ENCODE measurements at regions not wholly inside any gene's neighbourhood (a gene's known extent, or its start where the extent isn't known, plus 50 kb on each side); places are given as distances from the start of the nearest gene placed in this dataset.

- H3K4me1 Mint-ChIP-seq (ENCODE audit: low read depth in 2 of 2), result peaks cover 0 to 2% of the 10 kb centered on the region in 2 donors
- H3K36me3 Mint-ChIP-seq (ENCODE audit: insufficient read depth), result no peaks in the 10 kb centered on the region
- peaks cover 33 to 95% of the 10 kb centered on the region in 2 donors for H3K27me3 Mint-ChIP-seq
- H3K4me3 Mint-ChIP-seq, result no peak overlapping the region
- no peaks in the 10 kb centered on the region for H3K9me3 Mint-ChIP-seq
- DNase-seq (no peak), ATAC-seq (replicated peaks) (no peak)
- no peak overlapping the region for H3K27ac Mint-ChIP-seq
Measured at GRCh38 chr17:79291391-79291790, 216.8 kb downstream of the ENGASE start.

DNA sequence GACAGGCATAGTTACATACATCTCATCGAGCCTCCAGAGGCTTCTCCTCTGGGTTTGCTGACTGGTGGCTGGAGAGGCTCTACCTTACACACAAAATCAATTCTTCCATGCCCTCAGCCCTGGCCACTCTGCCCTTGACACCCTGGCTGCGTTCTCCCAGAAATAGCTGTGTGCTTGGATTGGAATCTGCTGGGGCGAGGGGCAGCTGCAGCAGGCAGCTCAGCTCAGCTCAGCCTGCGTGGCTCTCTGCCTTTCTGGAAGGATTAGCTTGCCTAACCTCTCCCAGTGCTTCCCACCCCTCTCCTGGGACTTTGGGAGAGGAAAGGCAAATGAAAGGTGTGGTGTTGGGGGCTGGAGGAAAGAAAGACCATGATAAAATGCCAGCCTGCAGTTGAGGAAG is 216.1 kb downstream of the ENGASE start:
- H3K9me3 Mint-ChIP-seq, result no peaks in the 10 kb centered on the region
- no peak overlapping the region for H3K27ac Mint-ChIP-seq
- peaks cover 0 to 2% of the 10 kb centered on the region in 2 donors for H3K4me1 Mint-ChIP-seq (ENCODE audit: low read depth in 2 of 2)
- DNase-seq, result no peak
- peaks cover 31 to 96% of the 10 kb centered on the region in 2 donors for H3K27me3 Mint-ChIP-seq
- no peak for ATAC-seq (replicated peaks)
- H3K4me3 Mint-ChIP-seq, result no peak overlapping the region
- no peaks in the 10 kb centered on the region for H3K36me3 Mint-ChIP-seq (ENCODE audit: insufficient read depth)

DNA sequence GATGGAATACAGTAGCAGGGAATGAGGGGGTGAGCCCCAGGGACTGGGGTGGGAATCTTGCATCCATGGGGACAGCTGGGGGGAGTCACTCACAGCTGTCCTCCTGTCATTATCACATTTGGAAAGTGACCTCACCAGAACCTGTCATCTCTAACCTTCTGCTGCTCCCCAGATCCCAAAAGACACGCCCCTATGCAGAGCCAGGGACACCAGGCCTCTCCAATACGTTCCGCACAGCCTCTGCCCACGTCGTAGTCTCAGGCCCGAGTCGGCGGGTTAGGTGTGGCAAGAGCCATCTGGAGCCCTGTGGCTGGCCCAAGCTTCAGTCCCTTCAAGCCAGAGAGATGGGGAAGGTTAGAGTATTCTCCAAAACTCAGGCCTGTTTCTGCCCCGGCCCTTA is 214.3 kb downstream of the ENGASE start:
- ATAC-seq (replicated peaks), result no peak
- DNase-seq, result no peak
- Mint-ChIP-seq H3K27ac (no peak overlapping the region), H3K36me3 (ENCODE audit: insufficient read depth) (no peaks in the 10 kb centered on the region), H3K9me3 (no peaks in the 10 kb centered on the region), H3K4me1 (ENCODE audit: low read depth in 2 of 2) (no peaks in the 10 kb centered on the region), H3K4me3 (no peak overlapping the region), H3K27me3 (peaks cover 31 to 96% of the 10 kb centered on the region in 2 donors)

GRCh38 chr17:79286440-79286839 is 211.8 kb downstream of the ENGASE start:
- H3K4me3 Mint-ChIP-seq, result no peak overlapping the region
- DNase-seq (no peak), ATAC-seq (replicated peaks) (no peak)
- no peaks in the 10 kb centered on the region for H3K36me3 Mint-ChIP-seq (ENCODE audit: insufficient read depth)
- no peaks in the 10 kb centered on the region for H3K4me1 Mint-ChIP-seq (ENCODE audit: low read depth in 2 of 2)
- no peak overlapping the region for H3K27ac Mint-ChIP-seq
- peaks cover 28 to 84% of the 10 kb centered on the region in 2 donors for H3K27me3 Mint-ChIP-seq
- H3K9me3 Mint-ChIP-seq, result no peaks in the 10 kb centered on the region

GRCh38 chr17:79285973-79286372 is 211.3 kb downstream of the ENGASE start:
- ATAC-seq (replicated peaks) (no peak), DNase-seq (no peak)
- Mint-ChIP-seq H3K27ac (no peak overlapping the region), H3K9me3 (no peaks in the 10 kb centered on the region), H3K27me3 (peaks cover 25 to 84% of the 10 kb centered on the region in 2 donors), H3K4me3 (no peak overlapping the region), H3K4me1 (ENCODE audit: low read depth in 2 of 2) (peaks cover 0 to 2% of the 10 kb centered on the region in 2 donors), H3K36me3 (ENCODE audit: insufficient read depth) (no peaks in the 10 kb centered on the region)

GRCh38 chr17:79282294-79282693 is 207.7 kb downstream of the ENGASE start:
- no peak overlapping the region for H3K4me3 Mint-ChIP-seq
- no peak for ATAC-seq (replicated peaks)
- H3K36me3 Mint-ChIP-seq (ENCODE audit: insufficient read depth), result no peaks in the 10 kb centered on the region
- peaks cover 7 to 65% of the 10 kb centered on the region in 2 donors for H3K27me3 Mint-ChIP-seq
- no peaks in the 10 kb centered on the region for H3K9me3 Mint-ChIP-seq
- DNase-seq, result no peak
- H3K4me1 Mint-ChIP-seq (ENCODE audit: low read depth in 2 of 2), result peaks cover 0 to 4% of the 10 kb centered on the region in 2 donors
- H3K27ac Mint-ChIP-seq, result no peak overlapping the region

DNA sequence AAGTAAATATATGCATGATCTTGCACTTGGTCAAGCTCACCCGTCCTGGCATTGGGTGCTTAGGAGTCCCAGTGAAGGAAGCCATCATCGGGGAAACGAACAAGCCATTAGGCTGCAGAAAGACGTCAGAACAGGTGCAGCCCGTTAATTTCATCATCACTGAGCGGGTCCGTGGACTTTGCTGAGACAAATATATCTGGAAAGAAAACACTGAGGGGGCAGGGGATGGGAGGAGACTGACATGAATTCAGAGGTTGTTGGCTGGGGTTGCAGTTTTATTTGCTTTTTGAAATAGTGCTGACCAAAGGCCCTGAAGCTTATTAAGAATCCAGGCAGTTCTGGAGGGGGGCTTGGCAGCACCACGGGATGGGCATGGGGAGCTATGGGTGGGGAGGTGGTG is 207.2 kb downstream of the ENGASE start:
- no peak for ATAC-seq (replicated peaks)
- no peaks in the 10 kb centered on the region for H3K9me3 Mint-ChIP-seq
- no peak overlapping the region for H3K27ac Mint-ChIP-seq
- H3K36me3 Mint-ChIP-seq (ENCODE audit: insufficient read depth), result no peaks in the 10 kb centered on the region
- H3K4me3 Mint-ChIP-seq, result no peak overlapping the region
- H3K27me3 Mint-ChIP-seq, result peaks cover 6 to 60% of the 10 kb centered on the region in 2 donors
- peaks cover 0 to 4% of the 10 kb centered on the region in 2 donors for H3K4me1 Mint-ChIP-seq (ENCODE audit: low read depth in 2 of 2)
- DNase-seq, result no peak

GRCh38 chr17:79280866-79281572 is 206.4 kb downstream of the ENGASE start:
- Mint-ChIP-seq H3K36me3 (ENCODE audit: insufficient read depth) (no peaks in the 10 kb centered on the region), H3K4me1 (ENCODE audit: low read depth in 2 of 2) (peaks cover 0 to 4% of the 10 kb centered on the region in 2 donors), H3K27me3 (peaks cover 6 to 52% of the 10 kb centered on the region in 2 donors), H3K9me3 (no peaks in the 10 kb centered on the region), H3K27ac (no peak overlapping the region), H3K4me3 (no peak overlapping the region)
- ATAC-seq (replicated peaks), result no peak
- no peak for DNase-seq

DNA sequence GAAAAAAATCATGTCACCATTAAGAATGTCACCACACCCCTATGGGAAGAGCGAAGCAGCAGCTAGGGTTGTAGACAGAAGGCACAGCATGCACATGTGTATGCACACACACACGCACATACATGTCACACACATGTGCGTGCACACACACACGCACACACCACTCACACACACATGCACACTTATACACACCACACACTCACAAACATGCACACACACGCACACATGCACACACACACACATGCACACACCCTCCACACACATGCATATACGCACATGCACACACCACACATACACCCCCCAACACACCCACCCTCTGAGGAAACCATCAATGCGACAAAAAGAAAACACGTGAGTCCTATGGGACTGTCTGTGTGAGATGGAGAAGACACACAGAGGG is 205.4 kb downstream of the ENGASE start:
- Mint-ChIP-seq H3K9me3 (no peaks in the 10 kb centered on the region), H3K4me1 (ENCODE audit: low read depth in 2 of 2) (peaks cover 0 to 4% of the 10 kb centered on the region in 2 donors), H3K4me3 (no peak overlapping the region), H3K36me3 (ENCODE audit: insufficient read depth) (no peaks in the 10 kb centered on the region), H3K27me3 (peaks cover 6 to 54% of the 10 kb centered on the region in 2 donors), H3K27ac (no peak overlapping the region)
- no peak for ATAC-seq (replicated peaks)
- no peak for DNase-seq

DNA sequence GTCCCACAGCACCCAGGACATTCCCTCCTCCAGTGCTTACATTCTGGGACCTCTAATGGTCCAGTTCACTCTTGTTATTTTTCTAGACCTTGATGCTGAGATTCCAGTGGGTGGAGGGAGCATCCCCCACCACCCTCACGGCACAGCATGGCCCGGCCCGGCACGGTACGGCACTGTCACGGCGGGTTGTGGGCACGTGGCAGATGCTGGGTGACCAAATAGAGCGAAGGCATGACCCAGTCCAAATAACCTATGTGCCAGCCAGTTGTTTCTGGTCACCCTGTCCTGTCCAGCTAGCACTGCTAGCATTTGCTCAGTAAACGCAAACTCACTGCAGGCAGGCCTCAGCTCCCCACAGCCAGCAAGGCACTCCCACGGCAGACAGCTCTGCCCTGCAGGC is 204.7 kb downstream of the ENGASE start:
- DNase-seq, result no peak
- Mint-ChIP-seq H3K36me3 (ENCODE audit: insufficient read depth) (no peaks in the 10 kb centered on the region), H3K4me3 (no peak overlapping the region), H3K27ac (no peak overlapping the region), H3K27me3 (peaks cover 6 to 54% of the 10 kb centered on the region in 2 donors), H3K9me3 (no peaks in the 10 kb centered on the region), H3K4me1 (ENCODE audit: low read depth in 2 of 2) (peaks cover 0 to 4% of the 10 kb centered on the region in 2 donors)
- ATAC-seq (replicated peaks), result no peak

- no peak overlapping the region for H3K4me3 Mint-ChIP-seq
- peaks cover 0 to 4% of the 10 kb centered on the region in 2 donors for H3K4me1 Mint-ChIP-seq (ENCODE audit: low read depth in 2 of 2)
Measured at GRCh38 chr17:79276821-79277220, 202.2 kb downstream of the ENGASE start.

DNA sequence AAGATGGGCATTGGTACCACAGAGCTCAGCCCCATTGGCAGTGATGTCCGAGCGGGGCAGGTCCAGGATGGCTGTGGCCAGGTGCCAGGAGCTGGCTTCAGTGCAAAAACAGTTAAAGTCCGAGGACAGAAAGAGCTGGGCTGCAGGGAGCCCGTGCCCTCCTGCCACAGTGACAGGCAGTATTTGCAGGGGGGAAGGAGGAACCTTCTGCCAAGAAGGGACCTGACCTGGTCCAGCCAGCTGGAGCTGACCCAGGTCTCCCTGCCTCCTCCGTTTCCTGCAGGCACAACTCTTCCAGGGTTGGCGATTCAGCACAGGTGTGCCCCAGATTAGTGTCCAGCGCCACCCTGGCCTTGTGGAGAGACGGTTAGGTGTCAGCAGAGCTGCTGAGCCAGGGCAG is 199.0 kb downstream of the ENGASE start:
- H3K27ac Mint-ChIP-seq, result no peak overlapping the region
- H3K4me1 Mint-ChIP-seq (ENCODE audit: low read depth in 2 of 2), result no peaks in the 10 kb centered on the region
- ATAC-seq (replicated peaks) (no peak), DNase-seq (no peak)
- no peak overlapping the region for H3K4me3 Mint-ChIP-seq
- no peaks in the 10 kb centered on the region for H3K9me3 Mint-ChIP-seq
- no peaks in the 10 kb centered on the region for H3K36me3 Mint-ChIP-seq (ENCODE audit: insufficient read depth)
- peaks cover 36 to 71% of the 10 kb centered on the region in 2 donors for H3K27me3 Mint-ChIP-seq

More at GRCh38 chr17:79276821-79277220, 202.2 kb downstream of the ENGASE start:
- Mint-ChIP-seq H3K27me3 (peaks cover 13 to 67% of the 10 kb centered on the region in 2 donors), H3K27ac (no peak overlapping the region), H3K9me3 (no peaks in the 10 kb centered on the region), H3K36me3 (ENCODE audit: insufficient read depth) (no peaks in the 10 kb centered on the region)
- ATAC-seq (replicated peaks) (no peak), DNase-seq (no peak)

- no peaks in the 10 kb centered on the region for H3K36me3 Mint-ChIP-seq (ENCODE audit: insufficient read depth)
- no peak overlapping the region for H3K4me3 Mint-ChIP-seq
- ATAC-seq (replicated peaks) (no peak), DNase-seq (no peak)
- peaks cover 45 to 80% of the 10 kb centered on the region in 2 donors for H3K27me3 Mint-ChIP-seq
- no peaks in the 10 kb centered on the region for H3K9me3 Mint-ChIP-seq
- no peak overlapping the region for H3K27ac Mint-ChIP-seq
- H3K4me1 Mint-ChIP-seq (ENCODE audit: low read depth in 2 of 2), result no peaks in the 10 kb centered on the region
Measured at GRCh38 chr17:79272666-79273219, 198.1 kb downstream of the ENGASE start.

- Mint-ChIP-seq H3K27me3 (peaks cover 45 to 86% of the 10 kb centered on the region in 2 donors), H3K4me3 (no peak overlapping the region), H3K9me3 (no peaks in the 10 kb centered on the region), H3K27ac (no peak overlapping the region), H3K36me3 (ENCODE audit: insufficient read depth) (no peaks in the 10 kb centered on the region), H3K4me1 (ENCODE audit: low read depth in 2 of 2) (no peaks in the 10 kb centered on the region)
- ATAC-seq (replicated peaks) (no peak), DNase-seq (no peak)
Measured at GRCh38 chr17:79272220-79272619, 197.6 kb downstream of the ENGASE start.
